HCT116 (cell line): ENCODE measurements at regions not wholly inside any gene's neighbourhood (a gene's known extent, or its start where the extent isn't known, plus 50 kb on each side); places are given as distances from the start of the nearest gene placed in this dataset.

ENCODE experiments used
- ATAC-seq: fragments of 200-7000 bp; cut with Tn5 transposase; 2 replicates; pipeline ENCODE4 v1.9.1; 2020; ENCODE audit warnings: mild to moderate bottlenecking, moderate library complexity
- BruUV-seq: library from RNA; stranded (reverse); fragments of 400-500 nt; replicated peaks from 2 replicates; lab custom pipeline; 2021; lab: Mats Ljungman, UMichigan
- CTCF ChIA-PET: fragments of 300-600 bp; sonication (Branson Sonifier 250); formaldehyde crosslinking; loops from one replicate; lab custom pipeline; 2021; ENCODE audit warnings: antibody characterized with exemption; lab: Charles Lee
- POLR2A ChIA-PET: fragments of 300-600, 350-600 bp; sonication (Branson Sonifier 250); formaldehyde crosslinking; loops from one replicate; lab custom pipeline; 2021; ENCODE audit warnings: antibody characterized with exemption; lab: Charles Lee
- RAD21 ChIA-PET, 2 experiments: fragments of 300-600 bp; sonication (Branson Sonifier 250); formaldehyde crosslinking; loops; one replicate each; lab custom pipeline; 2023; ENCODE audit warnings: low total read pairs in 2 of 2; ENCODE audit not compliant: uncharacterized antibody in 2 of 2, unreplicated experiment in 2 of 2, low non-redundant PET in 1 of 2; lab: Charles Lee
- DNase-seq: peaks from one replicate; pipeline ENCODE4 v3.0.0-alpha.2; 2010; ENCODE audit warnings: low read depth, low spot score
- H2AFZ ChIP-seq: fragments of 200-600 bp; shearing (Covaris generic), sonication (generic); 2 replicates; pipeline ENCODE4 v1.6.1; 2017; ENCODE audit warnings: low read depth, mixed run types, mixed read lengths, antibody characterized with exemption, low read length; ENCODE audit not compliant: poor library complexity, severe bottlenecking
- H3K27ac ChIP-seq: 2 replicates; pipeline ENCODE4 v1.5.1; 2012; ENCODE audit warnings: low read depth, low read length
- H3K27me3 ChIP-seq: fragments of 200-600 bp; sonication (generic); 2 replicates; pipeline ENCODE4 v1.6.1; 2016; ENCODE audit warnings: mixed run types, low read length, mixed read lengths; ENCODE audit not compliant: insufficient read depth
- H3K36me3 ChIP-seq, 2 experiments: fragments of 200-500 bp in 1 of 2; fragments of 200-600 bp in 1 of 2; sonication (Bioruptor generic) in 1 of 2; sonication (generic) in 1 of 2; 2 replicates each; pipeline versions ENCODE4 v1.5.1 to v1.6.1; 2014 to 2016; ENCODE audit warnings: low read length in 2 of 2, inconsistent platforms in 1 of 2, mixed read lengths in 1 of 2, mixed run types in 1 of 2; ENCODE audit not compliant: insufficient read depth in 2 of 2, control insufficient read depth in 1 of 2
- H3K4me1 ChIP-seq, 2 experiments: fragments of 200-600 bp in 1 of 2; sonication (generic) in 1 of 2; 2 replicates each; pipeline versions ENCODE4 v1.5.1 to v1.6.1; 2012 to 2017; ENCODE audit warnings: low read length in 2 of 2, inconsistent platforms in 1 of 2, mild to moderate bottlenecking in 1 of 2, mixed read lengths in 1 of 2, mixed run types in 1 of 2, moderate library complexity in 1 of 2; ENCODE audit not compliant: insufficient read depth in 2 of 2, control insufficient read depth in 1 of 2
- H3K4me2 ChIP-seq: fragments of 200-600 bp; sonication (generic); 2 replicates; pipeline ENCODE4 v1.6.1; 2017; ENCODE audit warnings: mixed run types, low read length, mixed read lengths
- H3K4me3 ChIP-seq, 2 experiments: fragments of 200-600 bp in 1 of 2; sonication (generic) in 1 of 2; replicated peaks in 1 of 2; 2 replicates each; pipeline ENCODE4 v1.5.1; 2011 to 2016; ENCODE audit warnings: low read length in 2 of 2, control low read depth in 1 of 2, low read depth in 1 of 2, mild to moderate bottlenecking in 1 of 2, mixed read lengths in 1 of 2, mixed run types in 1 of 2
- H3K79me2 ChIP-seq: fragments of 200-600 bp; sonication (generic); 2 replicates; pipeline ENCODE4 v1.6.1; 2017; ENCODE audit warnings: mild to moderate bottlenecking, mixed run types, low read length, moderate library complexity, mixed read lengths; ENCODE audit not compliant: insufficient read depth
- H3K9ac ChIP-seq: fragments of 200-600 bp; sonication (generic); 2 replicates; pipeline ENCODE4 v1.6.1; 2016; ENCODE audit warnings: low read length, mixed read lengths
- H3K9me2 ChIP-seq: fragments of 200-600 bp; sonication (generic), shearing (Covaris generic); 2 replicates; pipeline ENCODE4 v1.6.1; 2017; ENCODE audit warnings: mixed run types, mild to moderate bottlenecking, moderate library complexity; ENCODE audit not compliant: insufficient read depth
- H3K9me3 ChIP-seq, 2 experiments: fragments of 200-500 bp in 1 of 2; fragments of 200-600 bp in 1 of 2; sonication (Bioruptor generic) in 1 of 2; sonication (generic) in 1 of 2; 2 replicates each; pipeline ENCODE4 v1.6.1; 2014 to 2017; ENCODE audit warnings: low read length in 2 of 2, mixed read lengths in 2 of 2, inconsistent platforms in 1 of 2, low read depth in 1 of 2, mild to moderate bottlenecking in 1 of 2, mixed run types in 1 of 2, moderate library complexity in 1 of 2; ENCODE audit not compliant: control insufficient read depth in 1 of 2, insufficient read depth in 1 of 2
- H4K20me1 ChIP-seq: fragments of 200-600 bp; sonication (generic), shearing (Covaris generic); 2 replicates; pipeline ENCODE4 v1.6.1; 2017; ENCODE audit warnings: mixed run types, mild to moderate bottlenecking, moderate library complexity; ENCODE audit not compliant: insufficient read depth
- EZH2 ChIP-seq: fragments of 200-600 bp; sonication (generic); IDR thresholded peaks from 2 replicates; pipeline ENCODE4 v1.6.1; 2017; ENCODE audit warnings: antibody characterized with exemption, mixed run types
- JUND ChIP-seq: IDR thresholded peaks from 2 replicates; pipeline ENCODE4 v1.6.1; 2012
- POLR2A ChIP-seq: IDR thresholded peaks from 2 replicates; pipeline ENCODE4 v1.7.0; 2011; ENCODE audit warnings: borderline replicate concordance; ENCODE audit not compliant: insufficient read depth, insufficient read length; ENCODE audit errors: extremely low read depth
- RAD21 ChIP-seq: IDR thresholded peaks from 2 replicates; pipeline ENCODE4 v1.6.1; 2012; ENCODE audit warnings: low read depth, mild to moderate bottlenecking
- SP1 ChIP-seq: IDR thresholded peaks from 2 replicates; pipeline ENCODE4 v1.6.1; 2012; ENCODE audit warnings: low read depth
- YY1 ChIP-seq: IDR thresholded peaks from 2 replicates; pipeline ENCODE4 v1.6.1; 2011; ENCODE audit warnings: low read length, low read depth, moderate library complexity, mild to moderate bottlenecking; ENCODE audit not compliant: insufficient replicate concordance; ENCODE audit errors: extremely low read depth
- ZFX ChIP-seq: fragments of 450-650 bp; IDR thresholded peaks from 2 replicates; pipeline ENCODE4 v1.6.1; 2017
- intact Hi-C: fragments of 100-400 bp; cut with micrococcal nuclease; formaldehyde crosslinking; loops from 2 replicates; pipeline ENCODE4 v1.10.0; 2022
- TF ChIP-seq, protein P1 (sequence below): IDR thresholded peaks from 2 replicates; pipeline ENCODE4 v1.6.1; 2012
- TF ChIP-seq, protein P2 (sequence below): IDR thresholded peaks from 2 replicates; pipeline ENCODE4 v1.6.1; 2012; ENCODE audit warnings: low read depth

DNA sequence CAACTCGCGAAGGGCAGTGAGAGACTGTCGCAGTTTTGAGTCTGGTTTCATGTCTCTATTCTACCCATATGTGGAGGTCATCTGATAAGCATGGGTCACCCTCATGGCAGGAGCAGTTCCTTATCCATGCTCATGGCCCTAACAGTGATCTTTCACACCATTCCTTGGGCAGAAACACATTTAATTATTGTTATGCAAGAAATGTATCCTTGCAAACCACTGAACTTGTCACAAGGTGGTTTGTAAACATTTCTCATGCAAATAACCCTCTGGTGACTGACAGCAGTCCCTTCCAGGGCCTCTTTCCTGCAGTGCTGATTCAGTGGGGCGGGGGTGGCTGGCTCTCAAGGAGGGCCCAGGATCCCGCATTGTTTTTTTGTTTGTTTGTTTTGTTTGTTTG, 421.4 kb upstream of the RUNX1 start:
- RAD21 ChIA-PET = no interaction called here
- BruUV-seq = no TSS peak
- no peak for ATAC-seq

DNA sequence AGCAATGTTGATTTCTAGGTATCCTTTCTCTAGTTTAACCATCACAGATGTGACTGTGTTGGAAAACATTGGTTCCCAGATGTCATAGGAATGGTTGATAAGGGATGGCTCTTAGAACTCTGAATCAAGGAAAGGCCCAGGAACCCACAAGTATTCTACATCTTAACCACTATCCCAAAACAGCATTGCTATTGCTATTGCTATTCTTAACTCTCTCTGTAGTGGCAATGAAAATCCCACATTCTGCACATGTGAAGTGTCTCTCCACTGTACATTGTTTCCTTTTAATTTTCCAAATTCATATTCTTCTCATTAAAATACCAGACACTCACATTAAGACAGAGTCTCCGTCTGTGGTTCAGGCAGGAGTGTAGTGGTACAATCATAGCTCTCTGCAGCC, 420.4 kb upstream of the RUNX1 start:
- Histone ChIP-seq H3K36me3 (no peaks in the 10 kb centered on the region), H2AFZ (no peak overlapping the region), H3K9ac (no peak overlapping the region), H3K27me3 (no peaks in the 10 kb centered on the region), H3K4me3 (no peak overlapping the region), H3K4me2 (no peak overlapping the region), H3K79me2 (no peaks in the 10 kb centered on the region), H3K9me2 (no peaks in the 10 kb centered on the region), H4K20me1 (no peaks in the 10 kb centered on the region), H3K9me3 (no peaks in the 10 kb centered on the region), H3K27ac (no peak overlapping the region), H3K4me1 (no peaks in the 10 kb centered on the region)
- ATAC-seq (no peak), DNase-seq (no peak)
- intact Hi-C loops = no loop called here
- ChIA-PET RAD21 (no interaction called here), CTCF (no interaction called here), POLR2A (no interaction called here)
- TF ChIP-seq RAD21 (no peak), YY1 (no peak), SP1 (no peak), POLR2A (no peak), JUND (no peak), ZFX (no peak)
- TF ChIP-seq, protein P1, sequence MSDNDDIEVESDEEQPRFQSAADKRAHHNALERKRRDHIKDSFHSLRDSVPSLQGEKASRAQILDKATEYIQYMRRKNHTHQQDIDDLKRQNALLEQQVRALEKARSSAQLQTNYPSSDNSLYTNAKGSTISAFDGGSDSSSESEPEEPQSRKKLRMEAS = no peak
- no TSS peak for BruUV-seq

More for the DNA sequence above, 421.4 kb upstream of the RUNX1 start:
- POLR2A ChIA-PET = no interaction called here
- Histone ChIP-seq H3K36me3 (no peaks in the 10 kb centered on the region), H3K9me3 (no peaks in the 10 kb centered on the region), H3K79me2 (no peaks in the 10 kb centered on the region), H4K20me1 (no peaks in the 10 kb centered on the region), H3K4me1 (no peaks in the 10 kb centered on the region), H3K27me3 (no peaks in the 10 kb centered on the region), H2AFZ (no peak overlapping the region), H3K4me3 (no peak overlapping the region), H3K4me2 (no peak overlapping the region), H3K27ac (no peak overlapping the region), H3K9me2 (no peaks in the 10 kb centered on the region), H3K9ac (no peak overlapping the region)
- intact Hi-C loops = no loop called here
- TF ChIP-seq, protein P2, sequence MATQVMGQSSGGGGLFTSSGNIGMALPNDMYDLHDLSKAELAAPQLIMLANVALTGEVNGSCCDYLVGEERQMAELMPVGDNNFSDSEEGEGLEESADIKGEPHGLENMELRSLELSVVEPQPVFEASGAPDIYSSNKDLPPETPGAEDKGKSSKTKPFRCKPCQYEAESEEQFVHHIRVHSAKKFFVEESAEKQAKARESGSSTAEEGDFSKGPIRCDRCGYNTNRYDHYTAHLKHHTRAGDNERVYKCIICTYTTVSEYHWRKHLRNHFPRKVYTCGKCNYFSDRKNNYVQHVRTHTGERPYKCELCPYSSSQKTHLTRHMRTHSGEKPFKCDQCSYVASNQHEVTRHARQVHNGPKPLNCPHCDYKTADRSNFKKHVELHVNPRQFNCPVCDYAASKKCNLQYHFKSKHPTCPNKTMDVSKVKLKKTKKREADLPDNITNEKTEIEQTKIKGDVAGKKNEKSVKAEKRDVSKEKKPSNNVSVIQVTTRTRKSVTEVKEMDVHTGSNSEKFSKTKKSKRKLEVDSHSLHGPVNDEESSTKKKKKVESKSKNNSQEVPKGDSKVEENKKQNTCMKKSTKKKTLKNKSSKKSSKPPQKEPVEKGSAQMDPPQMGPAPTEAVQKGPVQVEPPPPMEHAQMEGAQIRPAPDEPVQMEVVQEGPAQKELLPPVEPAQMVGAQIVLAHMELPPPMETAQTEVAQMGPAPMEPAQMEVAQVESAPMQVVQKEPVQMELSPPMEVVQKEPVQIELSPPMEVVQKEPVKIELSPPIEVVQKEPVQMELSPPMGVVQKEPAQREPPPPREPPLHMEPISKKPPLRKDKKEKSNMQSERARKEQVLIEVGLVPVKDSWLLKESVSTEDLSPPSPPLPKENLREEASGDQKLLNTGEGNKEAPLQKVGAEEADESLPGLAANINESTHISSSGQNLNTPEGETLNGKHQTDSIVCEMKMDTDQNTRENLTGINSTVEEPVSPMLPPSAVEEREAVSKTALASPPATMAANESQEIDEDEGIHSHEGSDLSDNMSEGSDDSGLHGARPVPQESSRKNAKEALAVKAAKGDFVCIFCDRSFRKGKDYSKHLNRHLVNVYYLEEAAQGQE = no peak
- TF ChIP-seq EZH2 = no peak
- CTCF ChIA-PET = no interaction called here
- no peak for DNase-seq
